Brain microvascular endothelial cell (primary cell): ENCODE measurements at regions not wholly inside any gene's neighbourhood (a gene's known extent, or its start where the extent isn't known, plus 50 kb on each side); places are given as distances from the start of the nearest gene placed in this dataset.
"Not testable (repeated sequence)": the region's sequence is repeated elsewhere in the genome, so short reads cannot be mapped to it uniquely, and the experiment has no call there.

ENCODE experiments used
- DNase-seq: peaks from one replicate; pipeline ENCODE4 v3.0.0-alpha.2; 2020
- H3K27ac ChIP-seq: fragments of 250-450 bp; sonication (Bioruptor Pico); 2 replicates; pipeline ENCODE4 v1.5.1; 2020; ENCODE audit warnings: mild to moderate bottlenecking, moderate library complexity
- H3K27me3 ChIP-seq: fragments of 250-450 bp; sonication (Bioruptor Pico); replicated peaks from 2 replicates; pipeline ENCODE4 v1.5.1; 2020; ENCODE audit warnings: mild to moderate bottlenecking
- H3K36me3 ChIP-seq: fragments of 250-450 bp; sonication (Bioruptor Pico); replicated peaks from 2 replicates; pipeline ENCODE4 v1.5.1; 2020; ENCODE audit warnings: mild to moderate bottlenecking
- H3K4me3 ChIP-seq: 2 replicates; pipeline ENCODE4 v1.5.1; 2011; ENCODE audit warnings: low read depth, mild to moderate bottlenecking, control low read depth, low read length, moderate library complexity
- CTCF ChIP-seq: IDR thresholded peaks from 2 replicates; pipeline ENCODE4 v1.5.1; 2011; ENCODE audit warnings: low read depth, mild to moderate bottlenecking, moderate library complexity, low read length, control low read depth, inconsistent platforms; ENCODE audit errors: missing control alignments
- in situ Hi-C: cut with HindIII; loops from 2 replicates; pipeline ENCODE4 v1.10.0; 2017; ENCODE audit warnings: low sequenced_read_pairs, low pct_ligation_motif_present

- no peak overlapping the region for H3K4me3 ChIP-seq
- DNase-seq: no peak
- in situ Hi-C loops: no loop called here
- no peak overlapping the region for H3K27ac ChIP-seq
- no peaks in the 10 kb centered on the region for H3K36me3 ChIP-seq
- no peak for TF ChIP-seq CTCF
- no peaks in the 10 kb centered on the region for H3K27me3 ChIP-seq
Measured at GRCh38 chr11:41534391-41534790, 74.9 kb upstream of the LRRC4C start.

- in situ Hi-C loops: no loop called here
Measured at GRCh38 chr11:41534861-41535260, 75.4 kb upstream of the LRRC4C start.

DNA sequence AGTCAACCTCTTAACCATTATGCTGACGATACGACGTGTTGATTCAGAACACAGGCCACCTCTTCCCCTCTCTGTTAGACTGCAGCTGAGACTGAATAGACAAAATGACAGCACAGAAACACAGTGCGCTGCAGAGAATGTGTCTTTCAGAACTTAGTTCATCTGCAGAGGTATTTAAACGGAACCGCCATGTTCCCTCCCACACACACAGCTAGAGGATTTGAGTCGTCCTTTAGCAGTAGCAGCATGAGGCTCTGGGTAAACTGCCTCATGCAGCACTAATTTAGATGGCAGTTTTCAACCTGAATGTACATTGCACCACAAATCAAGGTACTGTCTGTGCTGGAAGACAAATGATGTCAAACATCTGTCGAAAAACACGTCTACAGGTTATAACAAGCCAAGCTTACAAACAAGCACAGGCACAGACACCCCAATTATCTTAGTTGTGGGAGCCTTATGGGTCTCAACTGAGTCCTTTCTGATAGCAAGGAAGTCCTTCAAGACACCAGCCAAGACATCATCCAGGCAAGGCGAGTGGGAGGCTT is 76.6 kb upstream of the LRRC4C start:
- no peak for DNase-seq
- H3K36me3 ChIP-seq: no peaks in the 10 kb centered on the region
- TF ChIP-seq CTCF: no peak
- H3K27me3 ChIP-seq: no peaks in the 10 kb centered on the region
- H3K4me3 ChIP-seq: no peak overlapping the region
- H3K27ac ChIP-seq: no peak overlapping the region
- in situ Hi-C loops: no loop called here

More at GRCh38 chr11:41534861-41535260, 75.4 kb upstream of the LRRC4C start:
- no peak for DNase-seq
- Histone ChIP-seq H3K4me3 (no peak overlapping the region), H3K27me3 (no peaks in the 10 kb centered on the region), H3K36me3 (no peaks in the 10 kb centered on the region), H3K27ac (no peak overlapping the region)
- no peak for TF ChIP-seq CTCF

GRCh38 chr11:41544902-41545301 is 85.5 kb upstream of the LRRC4C start:
- DNase-seq, in situ Hi-C loops, H3K36me3 ChIP-seq, H3K27me3 ChIP-seq, H3K4me3 ChIP-seq, H3K27ac ChIP-seq: not testable (repeated sequence)

- no peak overlapping the region for H3K4me3 ChIP-seq
- in situ Hi-C loops: no loop called here
- DNase-seq: no peak
- TF ChIP-seq CTCF: no peak
- H3K27me3 ChIP-seq: no peaks in the 10 kb centered on the region
- no peak overlapping the region for H3K27ac ChIP-seq
- no peaks in the 10 kb centered on the region for H3K36me3 ChIP-seq
Measured at GRCh38 chr11:41578421-41579051, 119.1 kb upstream of the LRRC4C start.

GRCh38 chr11:41579546-41579945 is 120.1 kb upstream of the LRRC4C start:
- Histone ChIP-seq H3K36me3 (no peaks in the 10 kb centered on the region), H3K27ac (no peak overlapping the region), H3K27me3 (no peaks in the 10 kb centered on the region), H3K4me3 (no peak overlapping the region)
- in situ Hi-C loops: no loop called here
- DNase-seq: no peak
- no peak for TF ChIP-seq CTCF
